Non-pigmented ciliary epithelial cell (primary cell): ENCODE measurements at regions not wholly inside any gene's neighbourhood (a gene's known extent, or its start where the extent isn't known, plus 50 kb on each side); places are given as distances from the start of the nearest gene placed in this dataset.
"Not testable (repeated sequence)": the region's sequence is repeated elsewhere in the genome, so short reads cannot be mapped to it uniquely, and the experiment has no call there.

ENCODE experiments used
- DNase-seq: peaks from one replicate; pipeline ENCODE4 v3.0.0-alpha.2; 2010; ENCODE audit warnings: low read depth

DNA sequence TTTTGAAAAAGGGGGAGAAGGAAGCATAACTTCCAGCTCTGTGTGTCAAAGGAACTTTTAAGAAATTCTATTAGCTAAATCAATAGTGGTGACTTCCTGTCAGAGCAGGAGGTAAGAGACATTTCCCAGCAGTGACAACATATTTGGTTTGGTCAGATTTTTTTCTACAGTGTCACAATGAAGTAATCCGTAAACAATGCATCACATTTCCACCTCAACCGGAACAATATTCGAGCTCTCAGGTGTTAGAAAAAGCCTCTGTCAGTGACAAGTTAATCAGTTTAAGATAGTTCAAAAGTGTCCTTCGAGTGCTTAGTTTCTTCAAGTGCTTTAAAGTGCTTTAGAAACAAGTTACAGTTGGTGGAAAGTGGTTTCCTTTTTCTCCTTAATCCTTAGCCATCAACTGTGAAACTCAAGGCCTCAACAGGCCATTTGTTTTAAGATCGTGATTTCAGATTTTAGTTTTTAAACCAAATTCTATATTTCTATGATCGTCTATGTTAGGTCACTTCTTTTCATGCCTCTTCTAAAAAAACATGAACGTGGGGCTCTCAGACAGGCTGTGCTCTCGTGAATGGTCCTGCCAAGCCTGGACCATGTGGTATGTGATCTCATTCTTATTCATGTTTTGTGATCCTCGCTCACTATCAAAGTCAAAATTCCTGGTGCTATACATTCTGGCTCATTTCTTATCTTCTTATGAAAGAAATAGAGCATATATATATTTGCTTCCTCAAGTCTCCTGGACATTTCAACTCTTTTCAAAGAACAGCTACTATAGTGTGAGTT, 181.9 kb upstream of the HMHB1 start:
- no peak for DNase-seq

DNA sequence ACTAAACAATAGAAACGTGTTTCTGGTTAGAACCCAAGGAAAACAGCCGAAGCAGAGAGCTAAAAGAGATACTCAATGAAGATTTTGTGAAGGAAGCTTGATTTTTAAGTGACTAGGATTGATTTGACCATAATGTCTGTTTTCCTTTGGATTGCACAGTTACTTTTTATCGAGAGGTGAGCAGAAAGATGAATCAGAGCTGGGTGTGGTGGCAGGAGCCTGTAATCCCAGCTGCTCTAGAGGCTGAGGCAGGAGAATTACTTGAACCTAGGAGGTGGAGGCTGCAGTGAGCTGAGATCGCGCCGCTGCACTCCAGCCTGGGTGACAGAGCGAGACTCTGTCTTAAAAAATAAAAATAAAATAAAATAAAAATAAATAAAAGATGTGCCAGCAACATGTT, 186.9 kb upstream of the HMHB1 start:
- DNase-seq = not testable (repeated sequence)

DNA sequence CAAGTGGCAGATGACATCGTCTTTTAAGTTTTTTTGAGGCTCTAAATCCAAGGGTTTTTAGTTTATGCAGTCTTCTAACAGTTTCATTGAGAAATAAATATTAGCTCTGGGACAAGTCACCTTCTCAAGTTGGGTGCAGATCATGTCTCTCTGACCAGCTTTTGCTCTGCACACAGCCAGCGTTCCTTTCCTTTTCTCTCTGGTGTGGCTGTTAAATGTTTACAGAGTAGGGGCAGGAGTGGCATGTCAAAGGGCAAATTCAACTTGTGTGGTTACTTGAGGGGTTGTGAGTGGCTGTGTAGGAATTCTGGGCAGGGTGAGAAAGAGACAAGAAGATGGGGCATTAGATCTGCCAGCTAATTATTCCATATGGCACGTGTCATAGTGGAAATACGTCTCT, 187.5 kb upstream of the HMHB1 start:
- no peak for DNase-seq

GRCh38 chr5:143619040-143619439, 192.9 kb upstream of the HMHB1 start:
- no peak for DNase-seq

- DNase-seq = no peak
Observed at GRCh38 chr5:143618141-143618540, 193.8 kb upstream of the HMHB1 start.

GRCh38 chr5:143614831-143615230, 197.1 kb upstream of the HMHB1 start:
- DNase-seq = no peak

GRCh38 chr5:143613329-143613728, 198.6 kb upstream of the HMHB1 start:
- no peak for DNase-seq

- no peak for DNase-seq
Observed at GRCh38 chr5:143610946-143611345, 201.0 kb upstream of the HMHB1 start.

GRCh38 chr5:143606043-143606752, 202.7 kb upstream of the NR3C1 start:
- DNase-seq = no peak

- no peak for DNase-seq
Observed at GRCh38 chr5:143605403-143606005, 202.0 kb upstream of the NR3C1 start.

- no peak for DNase-seq
Observed at GRCh38 chr5:143601917-143602333, 198.4 kb upstream of the NR3C1 start.

DNA sequence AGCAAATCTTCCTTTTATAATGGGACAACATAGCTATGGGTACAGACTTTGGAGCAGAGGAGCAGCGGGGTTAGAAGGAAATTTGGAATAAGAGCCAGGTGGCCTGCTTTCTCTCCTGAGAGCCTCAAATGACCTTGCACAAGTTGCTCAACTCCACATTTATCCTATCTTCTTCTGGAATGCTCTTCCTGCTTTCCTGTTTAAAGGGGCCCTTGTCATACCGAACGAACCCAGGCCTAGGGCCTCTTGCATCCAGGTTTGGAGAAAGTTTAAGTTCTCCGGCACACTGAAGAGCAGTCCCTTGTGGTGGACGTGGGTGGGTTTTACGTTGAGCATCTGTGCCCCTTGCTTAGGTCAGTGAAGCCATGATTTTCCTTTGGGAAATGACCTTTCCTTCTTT, 197.9 kb upstream of the NR3C1 start:
- no peak for DNase-seq

DNA sequence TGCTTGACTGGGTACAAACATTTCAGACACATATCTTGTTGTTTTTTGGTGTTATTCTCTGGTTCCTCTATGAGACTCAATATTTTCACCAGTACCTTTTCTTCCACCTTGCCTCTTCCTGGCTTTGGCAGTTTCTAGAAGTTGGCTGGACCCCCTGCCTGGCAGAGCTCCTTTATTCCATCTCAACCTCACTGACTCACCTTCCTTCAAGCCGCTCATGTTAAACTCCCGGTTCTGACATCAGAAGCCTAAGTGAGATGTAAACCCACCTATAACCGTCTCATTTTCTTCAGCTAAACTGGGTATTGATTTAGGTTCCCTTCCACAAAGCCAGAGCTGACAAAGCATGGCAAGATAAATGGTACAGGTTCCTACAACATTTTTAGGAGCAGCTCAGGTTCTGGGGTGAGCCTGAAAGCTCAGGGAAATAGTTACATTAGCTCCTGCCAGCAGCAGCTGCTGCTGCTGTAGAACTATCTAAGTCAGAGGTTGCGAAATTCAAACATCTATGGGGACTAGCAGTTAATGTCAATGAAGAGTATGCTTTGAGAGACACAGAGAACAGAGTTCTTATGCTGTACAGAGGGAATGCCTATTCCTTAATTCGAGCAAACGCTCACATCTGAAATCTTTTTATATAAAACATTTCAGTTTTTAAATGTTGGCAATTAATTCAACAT, 197.1 kb upstream of the NR3C1 start:
- no peak for DNase-seq

DNA sequence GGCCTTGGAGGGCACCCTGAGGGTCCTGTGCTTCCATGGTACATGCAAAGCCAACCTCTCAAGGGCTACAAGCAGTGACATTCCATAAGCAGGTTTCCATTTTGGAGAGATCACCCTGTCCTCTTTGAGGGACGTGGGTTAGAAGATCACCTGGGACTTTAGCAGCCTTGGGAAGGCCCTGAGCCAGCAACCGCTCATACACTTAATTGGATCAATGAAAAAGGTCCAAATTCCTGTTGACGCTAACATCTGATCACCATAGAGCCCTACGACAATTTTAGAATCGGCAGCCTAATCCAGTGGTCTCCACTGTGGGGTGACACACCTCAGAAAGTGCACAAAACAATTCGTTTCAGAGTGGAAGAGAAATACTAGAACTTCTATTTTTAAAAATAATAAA, 196.0 kb upstream of the NR3C1 start:
- no peak for DNase-seq

DNA sequence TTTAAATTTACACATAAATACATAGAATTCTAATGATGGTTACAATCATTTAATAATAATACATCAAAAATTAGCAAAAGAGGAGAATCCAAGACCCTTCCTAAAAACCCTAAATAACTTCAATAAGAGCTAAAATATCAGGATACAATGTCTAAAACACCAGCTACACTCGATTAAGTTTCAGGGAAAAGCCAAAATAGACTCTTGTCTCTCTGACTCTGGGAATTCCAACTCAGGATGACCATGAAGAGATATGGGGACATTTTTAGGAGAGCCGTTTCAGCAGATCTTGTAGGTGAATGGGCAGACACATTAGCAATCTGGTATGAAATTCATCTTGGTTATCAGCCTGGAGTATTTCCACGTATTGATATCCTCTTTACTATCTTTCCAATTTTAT, 193.3 kb upstream of the NR3C1 start:
- no peak for DNase-seq

- no peak for DNase-seq
Observed at GRCh38 chr5:143594902-143595818, 191.7 kb upstream of the NR3C1 start.

GRCh38 chr5:143593723-143594122, 190.2 kb upstream of the NR3C1 start:
- DNase-seq = no peak

DNA sequence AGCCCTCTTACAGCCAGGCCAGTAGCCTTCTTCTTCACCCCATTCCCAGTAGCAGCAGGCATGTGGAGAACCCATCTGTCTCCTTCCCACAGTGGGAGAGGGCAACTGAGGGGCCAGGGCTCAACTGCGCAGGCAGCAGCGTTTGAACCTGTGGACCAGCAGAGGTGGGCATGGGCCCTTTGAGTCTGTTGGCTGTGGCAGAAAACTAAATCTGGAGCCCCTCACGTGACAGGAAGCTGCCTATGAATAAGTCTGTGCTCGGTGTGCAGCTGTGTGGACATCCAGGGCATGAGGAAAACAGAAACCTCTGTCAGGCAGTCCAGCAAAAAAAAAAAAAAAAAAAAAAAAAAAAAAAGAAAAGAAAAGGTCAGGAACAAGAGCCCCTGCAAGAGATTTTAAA, 189.2 kb upstream of the NR3C1 start:
- no peak for DNase-seq

GRCh38 chr5:143588933-143589662, 185.6 kb upstream of the NR3C1 start:
- no peak for DNase-seq

GRCh38 chr5:143588121-143588520, 184.6 kb upstream of the NR3C1 start:
- DNase-seq = not testable (repeated sequence)
